Stimulated activated CD4-positive, alpha-beta T cell treated with anti-CD3 and anti-CD28 coated beads, Interleukin-2, amount 100 ng/mL, for 4 hours (primary cell): ENCODE measurements at regions not wholly inside any gene's neighbourhood (a gene's known extent, or its start where the extent isn't known, plus 50 kb on each side); places are given as distances from the start of the nearest gene placed in this dataset.
"Not testable (repeated sequence)": the region's sequence is repeated elsewhere in the genome, so short reads cannot be mapped to it uniquely, and the experiment has no call there.

Experiments used
- DNase-seq: peaks from one replicate; pipeline ENCODE4 v3.0.0-alpha.2; 2020; ENCODE audit warnings: low read depth

DNA sequence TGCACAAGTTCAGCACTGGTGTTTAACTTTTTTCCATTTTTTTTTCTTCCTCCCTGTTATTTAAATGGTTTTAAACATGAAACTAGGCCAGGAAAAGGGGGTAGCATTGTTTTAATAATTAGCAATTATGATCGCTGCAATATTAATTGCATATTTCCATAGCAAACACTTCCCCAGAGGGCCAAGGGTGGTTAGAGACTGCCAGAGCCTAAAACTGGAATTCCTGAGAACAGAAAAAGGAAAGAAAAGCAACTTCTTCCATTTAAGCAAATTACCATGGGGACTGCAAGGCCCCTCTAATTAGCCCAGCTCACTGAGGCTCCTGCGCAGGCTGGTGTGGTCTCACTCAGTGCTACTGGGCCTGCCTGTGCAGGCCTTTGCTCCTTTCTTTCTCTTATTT is 201.5 kb downstream of the SMAD2 start:
- DNase-seq = no peak

DNA sequence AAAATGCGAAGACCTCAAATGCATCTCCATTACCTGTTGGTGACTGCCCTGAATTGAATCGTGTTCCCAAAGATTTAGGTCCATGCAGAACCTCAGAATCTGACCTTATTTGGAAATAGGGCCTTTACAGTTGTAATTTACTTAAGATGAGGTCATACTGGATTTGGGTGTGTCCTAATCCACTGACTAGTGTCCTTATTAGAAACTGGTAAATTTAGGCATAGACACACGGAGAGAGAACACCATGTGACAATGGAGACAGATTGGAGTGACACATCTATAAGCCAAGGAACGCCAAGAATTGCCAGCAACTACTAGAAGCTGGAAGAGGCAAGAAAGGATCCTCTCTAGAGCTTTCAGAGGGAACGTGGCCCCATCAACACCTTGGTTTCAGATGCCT is 203.1 kb downstream of the SMAD2 start:
- no peak for DNase-seq

DNA sequence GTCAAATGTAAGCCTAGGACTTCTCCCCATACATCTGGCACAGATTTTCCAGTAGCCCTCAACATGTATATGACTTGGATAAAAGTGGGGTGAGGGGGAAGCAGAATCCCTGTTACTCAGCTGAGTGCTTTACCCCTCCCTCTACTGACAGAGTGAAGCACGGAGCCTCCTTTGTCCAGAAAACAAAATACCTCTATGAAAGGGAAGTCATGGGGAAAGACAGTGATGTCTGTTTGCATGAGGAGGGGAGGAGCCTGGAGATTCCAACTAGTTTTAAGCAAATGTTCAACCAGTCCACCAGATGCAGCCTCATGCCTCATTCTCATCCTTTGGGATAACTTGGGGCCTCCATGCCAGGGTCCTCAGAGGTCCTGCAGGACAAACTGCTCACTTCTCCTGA is 203.9 kb downstream of the SMAD2 start:
- no peak for DNase-seq

DNA sequence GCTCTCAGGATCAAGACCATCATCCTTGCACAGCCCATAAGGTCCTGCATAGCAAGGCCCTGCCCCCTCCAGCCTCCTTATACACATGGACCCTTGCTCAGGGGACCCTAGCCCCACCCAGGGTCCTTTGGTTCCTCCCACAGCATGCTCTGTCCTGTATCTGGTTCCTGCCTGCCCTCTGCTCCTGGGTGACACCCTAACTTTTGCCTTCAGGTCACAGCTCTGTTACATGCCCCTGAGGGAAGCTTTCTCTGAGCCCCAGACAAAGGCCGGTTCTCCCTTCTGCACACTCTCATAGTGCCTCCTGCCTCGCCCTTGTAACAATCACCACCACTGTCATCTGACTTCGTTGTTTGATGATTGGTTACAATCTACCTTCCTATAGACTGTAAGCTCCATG is 204.8 kb downstream of the SMAD2 start:
- DNase-seq = no peak

DNA sequence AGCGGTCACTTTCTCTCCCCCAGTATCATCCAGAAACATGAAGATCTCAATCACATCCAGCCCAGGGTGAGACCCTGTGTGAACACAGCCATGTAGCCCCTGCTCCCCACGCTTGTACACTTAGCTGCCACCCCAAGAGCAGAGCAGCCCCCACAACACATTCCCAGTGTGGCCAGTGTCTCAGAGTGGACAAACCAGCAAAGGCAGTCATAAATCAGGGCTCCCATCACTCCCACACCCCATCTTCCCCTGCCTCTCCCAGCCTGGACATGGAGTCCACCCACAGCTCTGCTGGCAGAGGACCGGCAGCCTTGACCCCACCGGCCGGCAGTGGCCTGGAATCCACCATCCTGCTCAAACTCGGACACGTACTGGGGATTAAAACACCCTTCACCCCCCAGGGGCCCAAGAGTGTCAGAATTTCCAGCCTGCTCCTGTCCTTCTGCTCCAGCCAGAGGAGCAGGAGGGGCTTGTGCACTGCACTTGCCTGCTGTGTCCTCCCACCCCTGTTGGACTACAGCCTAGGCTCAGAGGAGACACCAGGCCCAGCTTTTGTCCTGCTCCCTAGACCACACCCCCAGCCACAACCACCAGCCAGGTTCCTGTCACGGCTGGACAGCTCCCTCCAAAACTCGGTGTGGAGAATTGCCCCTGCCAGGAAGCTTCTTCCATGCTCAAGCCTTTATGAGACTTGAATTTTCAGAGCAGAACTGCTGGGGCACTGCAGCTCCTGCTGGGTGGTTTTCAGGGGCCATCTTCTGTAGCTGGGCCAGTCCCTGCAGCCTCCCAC is 206.1 kb downstream of the SMAD2 start:
- no peak for DNase-seq

DNA sequence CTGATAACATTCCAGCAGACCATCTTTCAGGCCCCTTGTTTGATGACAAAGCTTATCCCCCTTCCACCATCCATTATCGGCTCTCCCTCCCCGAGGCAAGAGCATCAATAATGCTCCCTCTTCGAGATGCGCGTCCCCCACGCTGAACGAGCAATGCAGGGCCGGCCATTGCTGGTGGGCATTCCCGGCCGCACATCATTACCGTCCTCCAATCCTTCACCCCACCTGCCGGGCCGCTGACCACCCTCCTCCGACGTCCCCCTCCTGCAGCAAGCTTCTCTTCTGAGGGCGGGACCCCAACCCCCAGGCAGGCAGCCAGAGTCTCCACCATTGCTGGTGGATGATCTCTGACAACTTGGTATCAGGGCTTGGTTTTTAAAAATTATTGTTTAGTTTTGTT is 208.6 kb downstream of the SMAD2 start:
- DNase-seq = no peak

DNA sequence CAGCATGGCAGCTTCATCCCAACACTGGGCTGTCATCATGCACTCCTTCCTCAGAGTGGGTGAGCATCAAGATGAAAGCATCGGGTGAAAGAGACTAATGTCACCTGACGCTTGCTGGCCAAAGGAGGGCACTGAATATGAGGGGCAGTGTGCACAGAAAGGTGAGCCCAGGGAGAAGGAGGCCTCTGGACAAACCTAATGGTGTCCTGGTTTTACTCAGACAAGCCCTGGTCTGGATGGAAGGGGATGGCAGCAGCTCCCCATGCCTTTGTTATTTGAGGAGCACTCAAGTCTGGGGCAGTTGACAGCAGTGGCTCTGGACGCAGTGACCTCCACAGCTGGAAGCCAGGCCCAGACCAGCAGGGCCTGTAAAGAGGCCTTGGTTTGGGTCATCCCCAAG is 209.7 kb downstream of the SMAD2 start:
- no peak for DNase-seq

DNA sequence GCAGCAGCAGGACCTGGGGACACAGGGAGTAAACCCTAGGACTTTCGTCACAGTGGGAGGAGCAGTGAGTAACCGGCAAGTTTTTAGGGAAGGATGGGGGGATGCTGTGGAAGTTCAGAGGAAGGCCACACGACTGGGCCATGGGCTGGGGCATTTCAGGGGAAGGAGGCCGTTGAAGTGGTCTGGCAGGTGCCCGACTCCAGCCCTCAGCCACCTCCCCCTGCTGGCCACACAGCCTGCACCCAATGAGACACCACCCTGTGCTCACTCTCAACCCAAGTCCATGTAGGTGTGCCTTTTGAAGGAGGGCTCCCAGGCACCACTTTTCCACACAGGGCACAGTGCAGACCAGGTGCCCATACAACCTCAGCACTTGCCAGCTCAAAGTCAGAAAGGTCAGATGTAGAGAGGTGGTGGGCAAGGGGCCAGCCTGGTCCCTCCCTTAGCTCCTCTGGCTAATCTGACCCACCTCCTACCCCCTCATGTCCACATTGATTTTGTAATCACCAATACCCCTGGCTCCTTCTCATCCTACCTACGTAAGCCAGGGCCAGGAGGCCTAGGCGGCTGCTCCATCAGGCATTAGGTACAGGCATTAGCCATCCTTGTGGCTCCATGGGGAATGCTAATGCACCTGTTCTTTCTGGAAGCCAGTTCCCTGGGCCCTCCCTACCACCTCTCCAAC is 211.2 kb downstream of the SMAD2 start:
- DNase-seq = no peak

DNA sequence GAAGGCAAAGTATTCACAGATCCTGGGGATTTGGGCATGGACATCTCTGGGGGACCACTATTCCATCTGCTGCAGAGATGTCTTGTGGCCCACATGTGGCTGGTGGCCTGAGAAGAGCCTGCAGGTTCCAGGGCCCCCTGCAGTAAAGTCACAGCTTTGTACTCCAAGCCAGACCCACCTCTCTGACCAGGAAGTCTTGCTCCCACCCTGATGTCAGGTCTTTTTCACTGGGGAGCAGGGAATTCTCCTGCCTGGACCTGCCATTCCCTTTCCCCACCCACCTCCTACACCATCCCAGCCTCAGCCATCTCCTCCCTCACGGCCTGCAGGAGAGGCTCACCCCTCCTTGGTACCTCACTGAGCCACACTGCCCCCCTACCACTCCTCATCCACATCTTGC is 211.8 kb downstream of the SMAD2 start:
- no peak for DNase-seq

DNA sequence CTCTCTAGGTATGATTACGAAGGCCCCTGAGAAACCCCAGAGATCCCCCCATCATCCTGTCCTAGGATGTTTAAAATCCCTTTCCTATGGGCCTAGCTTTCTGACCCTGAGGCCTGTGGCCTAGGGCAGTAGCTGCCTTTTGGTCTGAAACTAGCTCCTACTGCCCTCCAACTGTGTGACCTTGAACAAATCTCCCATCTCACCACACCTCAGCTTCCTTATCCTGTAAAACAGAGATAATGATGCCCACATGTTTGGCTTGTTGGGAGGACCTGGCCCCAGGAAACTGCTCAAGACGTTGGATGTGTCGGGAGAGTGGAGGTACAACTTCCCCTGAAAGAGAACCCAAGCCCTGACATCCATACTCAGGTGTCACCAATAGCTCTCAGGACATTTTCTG is 213.2 kb downstream of the SMAD2 start:
- no peak for DNase-seq

DNA sequence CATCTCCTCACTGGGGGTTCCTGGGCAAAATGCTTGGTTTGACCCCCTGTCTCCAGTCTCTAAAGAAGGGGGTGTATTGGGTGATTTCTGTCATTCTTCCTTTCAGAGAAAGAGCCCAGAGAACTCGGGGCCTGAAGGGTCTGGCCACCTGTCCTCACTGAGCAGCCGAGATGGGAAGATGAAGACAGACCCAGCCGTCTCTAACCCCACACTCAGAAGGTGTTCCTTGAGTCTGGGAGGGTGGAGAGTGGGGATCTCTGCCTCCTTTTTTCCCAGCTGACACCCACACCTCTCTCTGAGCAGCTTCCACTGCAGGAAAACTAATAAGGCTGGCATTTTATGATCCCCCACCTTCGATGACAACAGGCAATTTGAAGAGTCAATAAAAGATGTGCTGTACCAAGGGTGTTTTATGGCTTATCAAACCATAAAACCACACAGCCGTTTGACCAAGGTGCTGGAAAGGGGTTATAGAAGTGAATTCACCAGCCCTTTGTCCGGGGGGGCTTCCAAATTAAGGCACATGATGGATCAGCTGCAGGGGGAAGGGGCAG is 213.8 kb downstream of the SMAD2 start:
- no peak for DNase-seq

DNA sequence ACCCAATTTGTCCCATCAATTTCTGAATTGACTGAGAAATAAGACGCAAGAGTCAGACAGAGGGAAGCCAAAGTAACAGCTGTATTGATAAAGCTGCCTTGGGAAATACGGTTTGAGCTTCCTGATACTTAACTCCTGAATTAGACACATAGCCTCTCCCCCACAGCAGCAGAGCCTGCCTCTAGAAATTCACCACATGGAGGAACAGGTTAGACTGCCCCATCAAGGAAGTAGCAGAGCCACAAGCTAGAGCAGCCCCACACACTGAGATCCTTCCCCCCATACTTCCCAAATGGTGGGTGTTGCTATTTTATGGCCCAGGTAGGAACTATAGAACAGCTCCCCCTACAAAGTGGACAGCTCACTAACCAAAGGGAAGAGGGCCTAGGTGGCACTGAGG is 220.0 kb downstream of the SMAD2 start:
- no peak for DNase-seq

DNA sequence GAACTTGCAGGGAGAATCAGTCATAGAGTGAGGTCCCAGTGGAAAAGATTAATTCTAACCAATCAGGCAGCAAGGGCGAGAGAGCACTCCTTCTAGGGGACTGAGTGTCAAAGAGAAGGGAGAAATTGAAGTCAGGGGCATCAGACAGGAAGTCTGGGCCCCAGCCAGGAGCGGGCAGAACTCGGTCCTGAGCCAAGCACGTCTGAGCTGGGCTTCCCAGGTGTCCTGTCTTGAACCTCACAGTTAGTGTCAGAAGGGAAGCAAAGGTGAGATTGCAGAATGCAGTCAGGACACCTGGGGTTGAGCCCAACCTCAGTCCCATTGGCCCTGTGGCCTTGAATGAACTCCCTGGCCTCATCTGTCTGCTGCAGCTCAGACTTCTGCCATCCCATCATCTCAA is 220.9 kb downstream of the SMAD2 start:
- no peak for DNase-seq

DNA sequence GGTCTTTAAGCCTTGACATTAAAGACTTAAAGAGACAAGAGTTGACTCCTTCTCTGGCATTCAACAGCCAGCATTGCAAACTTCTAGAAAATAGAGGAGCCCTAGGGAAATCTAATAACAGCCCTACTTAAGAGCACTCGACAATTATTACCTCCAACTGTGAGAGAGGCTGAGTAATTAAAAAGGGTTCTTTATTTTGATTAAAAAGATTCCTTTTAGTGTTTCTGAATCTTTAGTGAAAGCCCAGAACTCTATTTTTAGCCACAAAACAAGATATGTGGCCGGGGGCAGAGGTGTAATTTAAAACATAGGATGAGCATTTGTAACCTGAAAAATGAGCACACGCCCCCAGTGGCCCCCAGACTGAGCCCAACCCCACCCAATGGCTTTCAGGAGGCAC is 222.3 kb downstream of the SMAD2 start:
- DNase-seq = no peak

DNA sequence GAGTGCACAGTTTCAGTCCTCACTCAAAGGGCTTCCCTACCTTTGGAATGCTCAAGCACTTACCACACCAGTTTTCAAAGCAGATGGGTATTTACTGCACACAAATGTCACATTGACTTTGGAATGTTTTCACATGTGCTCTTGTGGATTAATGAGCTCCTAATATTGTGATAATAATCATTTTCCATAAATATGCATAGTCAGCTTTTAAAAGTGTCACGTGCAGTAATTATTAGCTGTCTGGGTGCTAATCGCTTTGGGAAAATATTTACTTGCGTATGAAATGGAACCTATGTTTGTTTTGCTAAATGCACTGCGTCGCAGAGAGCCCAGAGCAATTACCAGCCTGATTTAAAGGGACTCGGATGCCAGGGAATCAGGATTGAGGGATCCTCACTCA is 229.3 kb downstream of the SMAD2 start:
- no peak for DNase-seq

DNA sequence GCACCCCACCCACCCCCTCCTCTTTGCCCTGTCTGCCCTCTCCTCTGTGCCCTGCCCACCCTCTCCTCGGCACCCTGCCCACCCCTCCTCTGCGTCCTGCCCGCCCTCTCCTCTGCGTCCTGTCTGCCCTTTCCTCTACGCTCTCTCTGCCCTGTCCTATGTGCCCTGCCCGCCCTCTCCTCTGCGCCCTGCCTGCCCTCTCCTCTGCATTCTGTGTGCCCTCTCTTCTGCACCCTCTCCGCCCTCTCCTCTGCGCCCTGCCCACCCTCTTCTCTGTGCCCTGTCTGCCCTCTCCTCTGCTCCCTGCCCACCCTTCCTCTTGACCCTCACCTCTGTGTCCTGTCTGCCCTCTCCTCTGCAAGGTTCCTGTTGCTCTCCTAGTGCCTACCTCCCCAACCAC is 233.6 kb downstream of the SMAD2 start:
- no peak for DNase-seq

DNA sequence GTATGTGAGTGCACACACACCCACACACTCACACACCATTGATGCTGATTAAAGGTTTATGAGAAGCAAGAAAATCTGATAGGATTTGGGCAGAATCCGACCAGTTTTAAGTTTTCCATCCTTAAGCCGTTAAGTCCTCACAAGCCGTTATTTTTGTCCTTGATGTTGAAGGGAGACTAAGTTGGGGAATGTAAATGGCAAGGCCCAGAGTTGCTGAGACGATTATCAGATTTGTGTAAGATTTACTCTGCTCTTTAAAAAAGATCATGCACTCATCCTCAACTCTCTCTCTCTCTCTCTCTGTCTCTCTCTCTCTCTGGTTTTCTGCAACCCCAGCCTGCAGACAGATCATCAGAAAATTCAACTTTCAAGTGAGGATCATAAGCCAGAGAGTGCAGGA is 238.8 kb downstream of the SMAD2 start:
- DNase-seq = no peak

DNA sequence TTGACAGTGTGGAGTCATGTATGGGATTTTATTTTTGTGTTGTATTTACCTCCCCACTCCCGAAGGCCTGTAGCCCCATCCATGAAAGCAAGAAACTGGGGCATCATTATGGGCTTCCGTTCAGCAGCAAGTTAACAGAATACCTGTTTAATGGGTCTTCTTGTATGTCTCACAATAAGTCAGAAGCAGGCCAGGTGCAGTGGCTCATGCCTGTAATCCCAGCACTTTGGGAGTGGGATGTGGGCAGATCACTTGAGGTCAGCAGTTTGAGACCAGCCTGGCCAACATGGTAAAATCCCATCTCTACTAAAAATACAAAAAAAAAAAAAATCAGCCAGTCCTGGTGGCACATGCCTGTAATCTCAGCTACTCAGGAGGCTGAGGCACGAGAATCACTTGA is 239.7 kb downstream of the SMAD2 start:
- not testable (repeated sequence) for DNase-seq

DNA sequence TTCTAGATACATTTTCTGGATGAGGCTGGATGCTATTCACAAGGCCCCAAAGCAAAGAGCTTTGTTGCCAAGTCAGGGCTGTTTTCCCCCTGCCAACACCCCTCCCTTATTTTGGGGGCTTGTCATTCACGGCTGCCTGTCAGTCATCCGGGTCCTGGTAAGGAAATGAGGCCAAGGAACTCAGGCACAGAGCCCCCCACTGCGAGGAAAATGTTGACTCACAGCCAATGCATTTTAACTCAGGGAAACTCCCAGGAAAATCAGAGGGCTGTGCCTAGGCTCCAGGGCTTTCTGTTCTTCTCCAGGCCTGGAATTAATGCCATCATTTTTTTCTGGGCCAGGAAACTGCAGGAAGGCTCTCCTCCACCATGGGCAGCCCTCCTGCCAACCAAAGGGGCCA is 241.1 kb downstream of the SMAD2 start:
- DNase-seq = no peak

DNA sequence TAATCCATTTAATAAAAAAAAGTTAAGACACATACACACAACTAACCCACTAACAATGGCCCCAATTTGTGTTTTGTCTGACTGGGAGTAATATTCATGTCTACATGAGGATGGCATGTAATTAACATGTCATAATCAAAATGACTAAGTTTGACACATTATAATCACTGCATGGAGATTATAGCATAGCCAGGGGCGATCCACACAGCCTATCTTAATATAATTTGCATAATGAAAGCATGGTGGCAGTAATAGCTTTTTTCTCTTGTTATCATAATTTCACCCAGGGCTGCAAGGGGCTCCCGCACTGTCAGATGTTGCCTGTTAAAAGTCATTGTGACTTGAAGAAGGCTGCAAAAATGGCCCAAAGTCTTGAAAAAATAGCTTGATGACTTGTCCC is 243.7 kb downstream of the SMAD2 start:
- DNase-seq = no peak

DNA sequence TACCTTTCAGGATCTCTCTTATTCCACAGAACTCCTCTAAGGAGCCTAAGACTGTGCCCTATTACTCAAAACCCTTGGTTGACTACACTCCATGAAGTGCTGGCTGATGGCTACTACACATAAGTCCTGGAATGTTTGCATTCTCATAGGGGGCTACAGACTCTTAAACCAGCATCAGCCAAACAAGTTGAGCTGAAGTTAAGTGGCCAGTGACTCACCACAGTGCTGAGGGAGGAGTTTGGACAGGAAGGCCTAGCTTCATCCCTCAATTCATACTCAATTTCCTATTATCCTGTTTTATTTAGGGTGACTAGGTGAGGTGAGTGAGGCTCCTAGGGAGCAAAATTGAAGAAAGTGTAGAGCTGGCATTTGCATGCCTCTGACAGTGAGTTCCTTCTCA is 246.7 kb downstream of the SMAD2 start:
- no peak for DNase-seq

DNA sequence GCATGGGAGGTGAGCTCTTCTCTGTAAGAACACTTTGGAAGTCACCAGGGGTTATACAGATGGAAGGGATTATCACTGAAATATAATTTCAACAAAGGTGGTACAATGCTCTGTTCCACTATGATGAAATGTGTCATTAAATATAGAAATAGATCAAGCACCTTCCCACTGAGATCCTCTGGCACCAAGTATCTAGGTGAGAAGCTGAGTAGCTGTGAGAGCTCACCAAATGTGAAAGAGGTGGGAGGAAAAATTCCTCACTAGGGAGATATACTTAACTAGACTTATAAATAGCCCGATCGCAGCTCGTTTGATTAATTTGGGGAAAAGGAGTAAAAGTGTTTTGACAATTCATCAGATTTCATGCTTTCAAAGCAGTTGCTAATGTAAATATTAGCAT is 247.6 kb downstream of the SMAD2 start:
- DNase-seq = no peak

DNA sequence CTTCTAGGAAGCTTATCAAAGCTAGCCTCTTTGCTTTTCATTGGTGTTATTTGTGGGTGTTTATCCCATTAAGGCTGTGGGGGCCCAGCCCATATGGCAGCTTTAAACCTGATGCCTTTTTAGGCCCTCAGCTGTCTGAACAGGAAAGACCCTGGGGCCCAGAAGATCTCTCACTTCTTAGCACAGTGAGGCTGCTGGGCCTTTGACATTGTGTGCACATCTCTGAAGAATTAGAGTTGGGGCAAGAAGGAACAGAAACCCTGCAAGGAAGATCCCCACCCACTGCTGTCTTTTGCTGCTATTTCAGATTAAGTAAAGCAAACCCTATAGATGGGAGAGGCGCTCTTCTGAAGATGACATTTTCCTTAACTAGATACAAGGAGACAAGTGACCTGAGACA is 250.0 kb downstream of the SMAD2 start:
- no peak for DNase-seq

DNA sequence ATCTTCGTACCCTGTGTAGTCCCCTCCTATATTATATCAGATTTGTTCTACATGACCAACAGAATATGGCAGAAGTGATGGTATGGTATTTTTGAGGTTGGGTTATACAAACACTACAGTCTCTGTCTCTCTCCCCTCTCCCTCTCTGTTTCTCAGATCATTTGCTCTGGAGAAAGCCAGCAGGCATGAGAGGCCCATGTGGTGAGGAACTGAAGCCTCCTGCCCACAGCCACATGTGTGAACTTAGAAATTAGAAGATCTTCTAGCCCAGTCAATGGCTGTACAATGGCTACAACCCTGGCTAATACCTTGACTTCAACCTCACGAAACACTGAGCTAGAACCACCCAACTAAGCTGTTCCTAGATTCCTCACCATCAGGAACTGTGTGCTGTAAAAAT is 250.6 kb downstream of the SMAD2 start:
- DNase-seq = no peak
